ENCODE measurements at regions not wholly inside any gene's neighbourhood (a gene's known extent, or its start where the extent isn't known, plus 50 kb on each side); places are given as distances from the start of the nearest gene placed in this dataset.
A peak's percentile ranks its signal among the peaks of the same experiment; 100 is the strongest.
"Not testable (repeated sequence)": the region's sequence is repeated elsewhere in the genome, so short reads cannot be mapped to it uniquely, and the experiment has no call there.

- Histone ChIP-seq H3K4me1 (replicated peaks) (peaks cover 17% of the 10 kb centered on the region), H3K36me3 (peaks cover 17% of the 10 kb centered on the region)
- not testable (repeated sequence) for H3K4me3 ChIP-seq; H3K27me3 ChIP-seq (replicated peaks); H3K9me3 ChIP-seq (replicated peaks); DNase-seq (ENCODE audit: low read depth in 1 of 2, low spot score in 2 of 2); H3K27ac ChIP-seq
Measured at GRCh38 chr1:149841597-149842238, 57.6 kb upstream of the BOLA1 start.

GRCh38 chr1:149842458-149843064 is 56.8 kb upstream of the BOLA1 start:
- H3K27ac ChIP-seq; DNase-seq (ENCODE audit: low read depth in 1 of 2, low spot score in 2 of 2); H3K9me3 ChIP-seq (replicated peaks); H3K4me3 ChIP-seq; H3K27me3 ChIP-seq (replicated peaks): not testable (repeated sequence)
- peaks cover 17% of the 10 kb centered on the region for H3K4me1 ChIP-seq (replicated peaks)
- H3K36me3 ChIP-seq: peaks cover 25% of the 10 kb centered on the region

DNA sequence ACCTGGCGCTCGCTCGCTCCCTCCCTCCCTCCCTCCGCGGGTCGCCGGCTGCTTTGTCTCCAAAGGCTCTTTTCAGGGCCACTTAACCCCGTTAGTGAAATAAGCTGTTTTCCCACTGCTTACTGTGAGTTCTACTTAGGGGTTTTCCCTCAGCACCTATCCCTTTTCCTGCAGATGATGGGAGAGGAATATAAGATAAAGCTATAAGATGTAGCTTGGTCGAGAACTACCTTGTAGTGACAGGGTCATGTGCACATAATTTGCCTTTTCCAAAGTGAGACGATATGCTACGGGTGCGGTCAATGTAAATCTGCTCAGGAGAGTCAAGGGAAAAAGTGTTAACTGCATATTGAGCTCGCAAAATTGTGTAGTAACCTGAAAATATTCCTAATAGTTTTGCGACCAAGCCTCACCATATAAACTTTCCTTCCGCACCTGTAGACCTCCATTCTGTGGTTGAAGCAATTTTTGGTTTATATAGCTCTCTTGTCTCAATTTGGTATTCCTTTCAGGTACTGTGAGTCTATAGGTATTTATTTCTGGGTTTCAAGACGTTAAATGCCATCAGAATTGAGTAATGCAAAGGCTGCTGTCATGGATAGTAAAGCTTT is 55.8 kb upstream of the BOLA1 start:
- Histone ChIP-seq H3K4me1 (replicated peaks) (peaks cover 21% of the 10 kb centered on the region), H3K4me3 (peak overlapping the region; percentile 44), H3K27ac (peak overlapping the region; percentile 52), H3K36me3 (peaks cover 25% of the 10 kb centered on the region), H3K27me3 (replicated peaks) (no peaks in the 10 kb centered on the region), H3K9me3 (replicated peaks) (no peaks in the 10 kb centered on the region)
- peak; percentile 8 to 17 for DNase-seq (ENCODE audit: low read depth in 1 of 2, low spot score in 2 of 2)

GRCh38 chr1:149844101-149844500 is 55.3 kb upstream of the BOLA1 start:
- DNase-seq (ENCODE audit: low read depth in 1 of 2, low spot score in 2 of 2): no peak
- H3K27me3 ChIP-seq (replicated peaks): no peaks in the 10 kb centered on the region
- H3K4me1 ChIP-seq (replicated peaks): peaks cover 27% of the 10 kb centered on the region
- H3K4me3 ChIP-seq: peak overlapping the region; percentile 44
- no peaks in the 10 kb centered on the region for H3K9me3 ChIP-seq (replicated peaks)
- H3K27ac ChIP-seq: peak overlapping the region; percentile 52; the same call in 1 of the 2 replicates
- H3K36me3 ChIP-seq: peaks cover 25% of the 10 kb centered on the region

DNA sequence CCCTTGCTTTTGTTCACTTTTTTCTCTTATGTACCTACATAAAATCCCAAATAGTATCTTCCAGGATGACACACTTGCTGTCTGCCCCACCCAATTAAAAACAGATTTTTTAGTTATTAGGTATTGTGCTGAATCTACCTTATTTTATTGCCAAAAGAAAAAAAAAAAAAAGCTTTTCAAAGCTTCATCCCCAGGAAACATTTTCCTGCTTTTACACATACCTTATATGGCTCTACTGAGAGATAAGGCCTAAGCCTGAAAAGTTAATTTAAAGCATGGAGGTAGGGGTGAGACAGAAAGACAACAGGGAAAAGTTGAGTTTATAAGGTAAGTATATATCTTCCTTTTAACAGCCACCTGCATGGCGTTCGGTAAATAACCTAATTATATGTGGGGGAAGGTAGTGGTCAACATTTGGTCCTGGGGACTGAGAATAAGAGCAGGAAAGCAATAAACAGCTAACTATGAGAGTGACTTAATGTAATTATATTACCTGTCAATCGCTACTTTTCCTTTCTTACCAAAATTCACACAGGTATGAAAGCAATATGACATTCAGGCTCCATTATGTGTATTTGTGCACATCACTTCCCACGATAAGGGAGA is 54.6 kb upstream of the BOLA1 start:
- H3K4me3 ChIP-seq: no peak overlapping the region
- H3K9me3 ChIP-seq (replicated peaks): no peaks in the 10 kb centered on the region
- no peak overlapping the region for H3K27ac ChIP-seq
- H3K27me3 ChIP-seq (replicated peaks): no peaks in the 10 kb centered on the region
- H3K4me1 ChIP-seq (replicated peaks): peaks cover 33% of the 10 kb centered on the region
- no peak for DNase-seq (ENCODE audit: low read depth in 1 of 2, low spot score in 2 of 2)
- peaks cover 25% of the 10 kb centered on the region for H3K36me3 ChIP-seq

- DNase-seq (ENCODE audit: low read depth in 1 of 2, low spot score in 2 of 2): no peak
- no peaks in the 10 kb centered on the region for H3K27me3 ChIP-seq (replicated peaks)
- no peak overlapping the region for H3K27ac ChIP-seq
- peaks cover 36% of the 10 kb centered on the region for H3K4me1 ChIP-seq (replicated peaks)
- H3K4me3 ChIP-seq: no peak overlapping the region
- peaks cover 25% of the 10 kb centered on the region for H3K36me3 ChIP-seq
- no peaks in the 10 kb centered on the region for H3K9me3 ChIP-seq (replicated peaks)
Measured at GRCh38 chr1:149845416-149845815, 54.0 kb upstream of the BOLA1 start.

GRCh38 chr1:149846042-149846441 is 53.3 kb upstream of the BOLA1 start:
- DNase-seq (ENCODE audit: low read depth in 1 of 2, low spot score in 2 of 2): no peak
- Histone ChIP-seq H3K27me3 (replicated peaks) (no peaks in the 10 kb centered on the region), H3K9me3 (replicated peaks) (no peaks in the 10 kb centered on the region), H3K36me3 (peaks cover 25% of the 10 kb centered on the region), H3K4me1 (replicated peaks) (peaks cover 36% of the 10 kb centered on the region), H3K4me3 (no peak overlapping the region), H3K27ac (no peak overlapping the region)

GRCh38 chr1:149846593-149847466 is 52.5 kb upstream of the BOLA1 start:
- no peak for DNase-seq (ENCODE audit: low read depth in 1 of 2, low spot score in 2 of 2)
- peaks cover 25% of the 10 kb centered on the region for H3K36me3 ChIP-seq
- no peak overlapping the region for H3K4me3 ChIP-seq
- H3K4me1 ChIP-seq (replicated peaks): peaks cover 36% of the 10 kb centered on the region
- H3K9me3 ChIP-seq (replicated peaks): no peaks in the 10 kb centered on the region
- no peak overlapping the region for H3K27ac ChIP-seq
- H3K27me3 ChIP-seq (replicated peaks): no peaks in the 10 kb centered on the region

DNA sequence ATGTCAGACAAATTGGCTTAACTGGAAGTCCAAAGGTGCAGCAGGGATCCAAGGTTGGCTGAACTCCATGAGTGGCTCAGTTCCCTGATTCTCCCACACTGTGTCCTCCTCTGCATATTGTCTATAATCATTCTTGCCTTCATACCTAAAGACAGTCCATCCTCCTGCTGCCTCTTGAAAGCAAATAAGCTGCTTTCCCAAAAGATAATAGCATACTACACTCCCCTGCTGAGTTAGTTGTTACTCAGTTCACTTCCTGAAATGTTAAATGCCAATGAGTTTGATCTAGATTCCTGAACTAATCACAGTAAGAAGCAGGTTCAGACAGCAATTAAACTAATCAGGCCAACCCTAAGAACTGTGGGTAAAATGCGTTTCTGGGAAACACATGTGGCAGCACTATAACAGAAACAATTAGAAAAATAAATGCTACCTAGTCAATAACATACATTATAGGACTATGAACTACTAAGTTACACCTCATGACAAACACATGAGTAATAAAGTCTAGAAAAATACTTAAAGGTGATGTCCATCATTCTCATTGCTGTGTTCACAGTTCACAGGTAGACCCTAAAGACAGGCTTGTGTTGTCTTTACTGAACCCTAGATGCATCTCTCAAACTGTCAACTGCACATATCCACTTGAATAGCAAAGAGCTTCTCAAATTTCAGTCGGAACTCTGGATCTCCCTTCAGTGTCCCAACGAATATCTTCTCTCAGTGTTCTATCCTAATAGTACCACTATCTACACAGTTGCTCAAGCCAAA is 50.8 kb upstream of the BOLA1 start:
- Histone ChIP-seq H3K27me3 (replicated peaks) (no peaks in the 10 kb centered on the region), H3K4me1 (replicated peaks) (peaks cover 34% of the 10 kb centered on the region), H3K9me3 (replicated peaks) (no peaks in the 10 kb centered on the region), H3K27ac (no peak overlapping the region), H3K36me3 (peaks cover 25% of the 10 kb centered on the region), H3K4me3 (no peak overlapping the region)
- DNase-seq (ENCODE audit: low read depth in 1 of 2, low spot score in 2 of 2): no peak

DNA sequence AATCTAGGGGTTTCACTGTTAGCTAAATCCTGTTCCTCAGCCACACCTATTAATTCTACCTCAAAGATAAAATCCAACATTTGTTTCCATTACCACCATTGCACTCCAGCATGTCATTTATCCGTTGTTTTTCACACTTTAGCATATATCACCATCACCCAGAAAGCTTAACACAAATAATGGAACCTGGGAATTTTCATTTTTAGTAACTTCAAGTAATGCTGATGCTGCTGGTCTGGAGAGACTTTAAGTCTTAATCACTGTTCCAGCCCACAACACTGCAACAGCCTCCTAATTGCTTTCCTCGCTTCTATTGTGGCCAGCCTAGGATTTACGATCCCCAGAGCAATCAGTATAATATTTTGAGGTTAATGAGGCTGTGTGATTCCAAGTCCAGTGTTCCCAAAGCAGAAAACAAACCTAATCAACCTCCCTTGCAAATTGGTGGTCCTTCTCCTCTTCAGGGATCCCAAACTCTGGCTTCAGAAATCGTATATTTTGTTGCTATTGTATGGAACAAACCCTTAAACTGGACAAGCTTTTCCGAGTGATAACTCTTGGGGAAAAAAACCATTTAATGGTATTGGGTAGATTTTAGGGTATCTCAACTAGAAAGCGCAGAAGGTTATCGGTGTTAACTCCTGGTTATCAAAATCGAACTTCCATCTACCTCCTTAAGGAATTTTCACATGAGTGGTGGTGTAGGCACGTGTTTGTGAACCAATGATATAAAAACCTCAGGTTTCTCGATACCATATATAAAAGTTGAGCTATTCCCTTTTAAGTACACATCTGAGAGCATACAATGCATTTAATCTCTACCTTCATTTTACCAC is 50.0 kb upstream of the BOLA1 start:
- peaks cover 25% of the 10 kb centered on the region for H3K36me3 ChIP-seq
- no peaks in the 10 kb centered on the region for H3K27me3 ChIP-seq (replicated peaks)
- no peaks in the 10 kb centered on the region for H3K9me3 ChIP-seq (replicated peaks)
- H3K27ac ChIP-seq: peak overlapping the region; percentile 66
- peaks cover 28% of the 10 kb centered on the region for H3K4me1 ChIP-seq (replicated peaks)
- peak in 1 of 2 experiments; percentile 1 for DNase-seq (ENCODE audit: low read depth in 1 of 2, low spot score in 2 of 2)
- H3K4me3 ChIP-seq: peak overlapping the region; percentile 45
